D721Med (cell line): ENCODE measurements at regions not wholly inside any gene's neighbourhood (a gene's known extent, or its start where the extent isn't known, plus 50 kb on each side); places are given as distances from the start of the nearest gene placed in this dataset.

Experiments
- DNase-seq: peaks from one replicate; pipeline ENCODE4 v3.0.0; 2011; ENCODE audit warnings: low spot score; ENCODE audit not compliant: insufficient read length
- FAIRE-seq: peaks from 2 replicates; lab custom pipeline; 2011; peaks lifted over from hg19 to GRCh38; lab: Jason Lieb, UNC
- TF ChIP-seq, protein P1 (sequence below): IDR thresholded peaks from 2 replicates; pipeline ENCODE4 v1.5.1; 2012; ENCODE audit warnings: mild to moderate bottlenecking, control low read depth; ENCODE audit not compliant: insufficient read depth; ENCODE audit errors: missing control alignments

GRCh38 chr3:127041264-127041820, 58.4 kb downstream of the PLXNA1 start:
- FAIRE-seq (no peak), DNase-seq (no peak)
- TF ChIP-seq, protein P1, sequence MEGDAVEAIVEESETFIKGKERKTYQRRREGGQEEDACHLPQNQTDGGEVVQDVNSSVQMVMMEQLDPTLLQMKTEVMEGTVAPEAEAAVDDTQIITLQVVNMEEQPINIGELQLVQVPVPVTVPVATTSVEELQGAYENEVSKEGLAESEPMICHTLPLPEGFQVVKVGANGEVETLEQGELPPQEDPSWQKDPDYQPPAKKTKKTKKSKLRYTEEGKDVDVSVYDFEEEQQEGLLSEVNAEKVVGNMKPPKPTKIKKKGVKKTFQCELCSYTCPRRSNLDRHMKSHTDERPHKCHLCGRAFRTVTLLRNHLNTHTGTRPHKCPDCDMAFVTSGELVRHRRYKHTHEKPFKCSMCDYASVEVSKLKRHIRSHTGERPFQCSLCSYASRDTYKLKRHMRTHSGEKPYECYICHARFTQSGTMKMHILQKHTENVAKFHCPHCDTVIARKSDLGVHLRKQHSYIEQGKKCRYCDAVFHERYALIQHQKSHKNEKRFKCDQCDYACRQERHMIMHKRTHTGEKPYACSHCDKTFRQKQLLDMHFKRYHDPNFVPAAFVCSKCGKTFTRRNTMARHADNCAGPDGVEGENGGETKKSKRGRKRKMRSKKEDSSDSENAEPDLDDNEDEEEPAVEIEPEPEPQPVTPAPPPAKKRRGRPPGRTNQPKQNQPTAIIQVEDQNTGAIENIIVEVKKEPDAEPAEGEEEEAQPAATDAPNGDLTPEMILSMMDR = no peak

DNA sequence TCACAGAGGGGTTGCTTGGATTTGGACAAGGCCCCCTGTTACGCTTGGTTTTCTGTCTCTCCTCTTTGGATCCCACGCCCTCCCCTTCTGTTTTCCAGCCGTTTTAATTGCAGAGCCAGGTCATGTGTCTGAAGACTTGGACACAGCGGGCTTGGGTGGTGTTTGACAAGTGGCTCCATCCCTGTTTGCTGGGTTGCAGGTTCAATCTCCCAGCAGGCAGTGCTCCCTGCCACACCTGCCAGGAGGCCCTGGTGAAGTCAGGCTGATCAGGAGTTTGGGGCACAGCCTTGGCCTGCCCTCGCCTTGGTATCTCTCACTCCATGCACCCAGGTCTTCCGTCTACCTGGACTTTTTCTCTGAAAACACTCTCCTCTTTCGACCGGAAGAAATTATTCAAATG, 59.0 kb downstream of the PLXNA1 start:
- TF ChIP-seq, protein P1 = no peak
- DNase-seq (no peak), FAIRE-seq (no peak)

GRCh38 chr3:127042634-127043033, 59.7 kb downstream of the PLXNA1 start:
- TF ChIP-seq, protein P1 = no peak
- DNase-seq = no peak
- FAIRE-seq = no peak

GRCh38 chr3:127043041-127043641, 60.2 kb downstream of the PLXNA1 start:
- no peak for FAIRE-seq

DNA sequence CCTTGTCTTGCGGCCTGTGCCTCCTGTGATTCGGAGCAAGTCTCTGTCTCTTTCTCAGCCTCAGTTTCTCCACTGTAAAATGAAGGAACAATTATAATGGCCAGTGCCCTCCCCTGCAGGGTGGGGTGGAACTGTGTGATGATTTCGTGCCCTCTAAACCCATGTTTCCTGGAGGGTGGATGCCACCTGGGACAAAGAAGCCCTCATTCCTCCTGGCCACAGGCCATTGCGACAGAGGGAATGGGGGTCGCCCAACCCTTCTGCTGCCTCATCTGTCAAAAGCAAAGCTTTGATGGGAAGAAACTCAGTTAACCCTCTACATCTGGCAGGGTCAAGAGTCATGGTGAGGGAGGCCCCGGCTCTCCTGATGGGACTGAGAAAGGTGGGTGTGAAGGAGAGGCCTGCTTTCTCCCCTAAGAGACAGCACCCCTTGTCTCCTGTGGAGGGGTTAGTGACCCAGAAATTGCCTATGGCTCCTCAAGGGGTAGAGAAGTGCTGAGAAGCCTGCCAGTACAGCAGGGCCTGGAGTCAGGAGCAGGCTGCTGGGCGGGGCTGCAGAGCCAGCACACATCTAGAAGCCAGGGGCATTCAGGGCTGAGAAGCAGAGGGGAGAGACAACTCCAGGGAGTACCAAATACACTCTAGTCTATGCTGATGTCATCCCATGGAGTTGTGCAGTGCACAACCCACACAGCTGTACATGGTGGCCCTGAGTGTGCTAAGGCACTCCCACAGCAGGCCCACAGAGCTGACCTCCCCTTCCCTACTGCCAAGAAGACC, 61.0 kb downstream of the PLXNA1 start:
- DNase-seq (no peak), FAIRE-seq (no peak)
- TF ChIP-seq, protein P1 = no peak

More at GRCh38 chr3:127043041-127043641, 60.2 kb downstream of the PLXNA1 start:
- TF ChIP-seq, protein P1 = no peak
- no peak for DNase-seq

- DNase-seq (peak; percentile 49), FAIRE-seq (no peak)
- TF ChIP-seq, protein P1 = no peak
Measured at GRCh38 chr3:127044996-127045395, 62.1 kb downstream of the PLXNA1 start.
